Kidney (tissue), 13 donors: ENCODE measurements at regions not wholly inside any gene's neighbourhood (a gene's known extent, or its start where the extent isn't known, plus 50 kb on each side); places are given as distances from the start of the nearest gene placed in this dataset.

ENCODE experiments used
- DNase-seq, 5 donors: peaks; one replicate each; pipeline ENCODE4 v3.0.0-alpha.2; 2013 to 2020
- FAIRE-seq: peaks from 2 replicates; lab custom pipeline; 2012; peaks lifted over from hg19 to GRCh38; lab: Jason Lieb, UNC
- H3K27ac ChIP-seq, 2 donors: one replicate each; pipeline ENCODE4 v1.7.0; 2013; ENCODE audit warnings: low read depth in 2 of 2, low read length in 2 of 2, inconsistent platforms in 1 of 2
- H3K27me3 ChIP-seq: one replicate; pipeline ENCODE4 v1.7.1; 2013; ENCODE audit warnings: low read length, inconsistent platforms; ENCODE audit not compliant: control insufficient read depth, insufficient read depth
- H3K36me3 ChIP-seq, 3 donors: one replicate each; pipeline versions ENCODE4 v1.7.0 to v1.7.1; 2013; ENCODE audit warnings: low read length in 3 of 3, control low read depth in 1 of 3, inconsistent platforms in 1 of 3; ENCODE audit not compliant: insufficient read depth in 3 of 3, control insufficient read depth in 2 of 3
- H3K4me1 ChIP-seq, 3 donors: one replicate each; pipeline versions ENCODE4 v1.7.0 to v1.7.1; 2013; ENCODE audit warnings: low read length in 3 of 3, inconsistent platforms in 1 of 3, low read depth in 1 of 3; ENCODE audit not compliant: control insufficient read depth in 2 of 3, insufficient read depth in 2 of 3
- H3K4me3 ChIP-seq, 3 donors: one replicate each; pipeline versions ENCODE4 v1.7.0 to v1.8.1; 2013; ENCODE audit warnings: low read length in 3 of 3, control low read depth in 1 of 3, inconsistent platforms in 1 of 3
- H3K9ac ChIP-seq, 3 donors: one replicate each; pipeline versions ENCODE4 v1.7.0 to v1.7.1; 2013; ENCODE audit warnings: low read length in 3 of 3, control low read depth in 1 of 3, inconsistent platforms in 1 of 3
- H3K9me3 ChIP-seq, 3 donors: one replicate each; pipeline versions ENCODE4 v1.7.0 to v1.7.1; 2013; ENCODE audit warnings: low read length in 3 of 3, control low read depth in 1 of 3, inconsistent platforms in 1 of 3; ENCODE audit not compliant: control insufficient read depth in 2 of 3, insufficient read depth in 1 of 3
- intact Hi-C: fragments of 100-400 bp; cut with DNase I; formaldehyde crosslinking; loops from one replicate; pipeline ENCODE4 v1.11.1; 2022
- TF ChIP-seq, protein P1 (sequence below): IDR thresholded peaks from 3 replicates; pipeline ENCODE4 v1.5.1; 2012; ENCODE audit warnings: mild to moderate bottlenecking, moderate library complexity, borderline replicate concordance; ENCODE audit not compliant: insufficient read depth; ENCODE audit errors: extremely low read depth
- donor health status: control.
- donor health status: control.
- donor health status: control.
- donor health status: control.
- donor health status: control.
- donor health status: DM: yes; HTN: yes; CAD: no.
- donor health status: Normal renal cell carcinoma (clear cell type).

GRCh38 chr6:82744286-82745015 lies 321.2 kb downstream of the UBE3D start:
- H3K9ac ChIP-seq: no peak overlapping the region
- H3K4me1 ChIP-seq: no peaks in the 10 kb centered on the region
- intact Hi-C loops: no loop called here
- no peaks in the 10 kb centered on the region for H3K27me3 ChIP-seq
- FAIRE-seq (no peak), DNase-seq (no peak)
- H3K9me3 ChIP-seq: no peaks in the 10 kb centered on the region
- H3K36me3 ChIP-seq: no peaks in the 10 kb centered on the region
- no peak overlapping the region for H3K27ac ChIP-seq
- TF ChIP-seq, protein P1, sequence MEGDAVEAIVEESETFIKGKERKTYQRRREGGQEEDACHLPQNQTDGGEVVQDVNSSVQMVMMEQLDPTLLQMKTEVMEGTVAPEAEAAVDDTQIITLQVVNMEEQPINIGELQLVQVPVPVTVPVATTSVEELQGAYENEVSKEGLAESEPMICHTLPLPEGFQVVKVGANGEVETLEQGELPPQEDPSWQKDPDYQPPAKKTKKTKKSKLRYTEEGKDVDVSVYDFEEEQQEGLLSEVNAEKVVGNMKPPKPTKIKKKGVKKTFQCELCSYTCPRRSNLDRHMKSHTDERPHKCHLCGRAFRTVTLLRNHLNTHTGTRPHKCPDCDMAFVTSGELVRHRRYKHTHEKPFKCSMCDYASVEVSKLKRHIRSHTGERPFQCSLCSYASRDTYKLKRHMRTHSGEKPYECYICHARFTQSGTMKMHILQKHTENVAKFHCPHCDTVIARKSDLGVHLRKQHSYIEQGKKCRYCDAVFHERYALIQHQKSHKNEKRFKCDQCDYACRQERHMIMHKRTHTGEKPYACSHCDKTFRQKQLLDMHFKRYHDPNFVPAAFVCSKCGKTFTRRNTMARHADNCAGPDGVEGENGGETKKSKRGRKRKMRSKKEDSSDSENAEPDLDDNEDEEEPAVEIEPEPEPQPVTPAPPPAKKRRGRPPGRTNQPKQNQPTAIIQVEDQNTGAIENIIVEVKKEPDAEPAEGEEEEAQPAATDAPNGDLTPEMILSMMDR: no peak
- H3K4me3 ChIP-seq: no peak overlapping the region

DNA sequence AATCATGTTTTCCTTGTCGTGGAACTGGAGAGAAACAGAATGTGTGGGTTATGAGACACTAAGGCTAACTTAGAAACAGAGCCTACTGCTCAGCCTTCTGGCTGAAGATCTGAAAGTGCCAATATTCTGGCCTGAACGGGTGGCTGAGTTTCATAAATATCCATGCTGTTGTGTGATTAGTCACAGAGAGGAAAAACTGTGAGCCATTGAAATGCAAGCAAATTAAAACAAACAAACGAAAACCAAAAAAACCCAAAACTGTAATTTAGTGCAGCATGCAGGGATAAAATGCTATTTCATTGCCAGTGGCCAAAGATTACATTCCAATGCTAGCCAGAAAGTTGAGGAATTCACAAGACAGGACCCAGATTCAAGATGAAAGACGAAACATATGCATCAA lies 315.1 kb downstream of the UBE3D start:
- H3K9ac ChIP-seq: no peak overlapping the region
- FAIRE-seq: no peak
- intact Hi-C loops: no loop called here

DNA sequence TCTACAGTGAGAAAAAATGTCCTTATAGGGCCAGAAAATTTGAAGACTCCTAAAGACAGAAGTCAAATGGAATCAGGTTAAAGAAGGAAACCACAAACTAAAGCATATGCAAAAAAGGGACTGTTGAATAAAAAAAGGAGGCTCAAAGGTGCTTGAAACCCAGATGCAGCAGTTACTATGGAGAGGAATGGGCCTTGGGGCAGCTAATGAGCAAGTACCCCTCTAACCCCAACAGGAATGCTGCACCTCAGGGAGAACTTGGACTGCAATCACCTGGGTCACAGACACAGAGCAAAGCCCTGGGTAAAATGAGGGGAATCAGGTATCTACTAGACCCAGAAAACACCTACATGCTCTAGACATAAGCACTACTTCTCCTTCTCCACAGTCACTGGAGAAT lies 313.9 kb downstream of the UBE3D start:
- no peak overlapping the region for H3K27ac ChIP-seq
- intact Hi-C loops: no loop called here
- no peak overlapping the region for H3K4me3 ChIP-seq
- no peaks in the 10 kb centered on the region for H3K27me3 ChIP-seq
- H3K36me3 ChIP-seq: no peaks in the 10 kb centered on the region
- TF ChIP-seq, protein P1: no peak
- H3K9ac ChIP-seq: no peak overlapping the region
- no peaks in the 10 kb centered on the region for H3K9me3 ChIP-seq
- H3K4me1 ChIP-seq: no peaks in the 10 kb centered on the region
- FAIRE-seq (no peak), DNase-seq (no peak)

More for the DNA sequence above, 315.1 kb downstream of the UBE3D start:
- Histone ChIP-seq H3K9me3 (no peaks in the 10 kb centered on the region), H3K27ac (no peak overlapping the region), H3K4me1 (no peaks in the 10 kb centered on the region), H3K27me3 (no peaks in the 10 kb centered on the region), H3K36me3 (no peaks in the 10 kb centered on the region), H3K4me3 (no peak overlapping the region)
- TF ChIP-seq, protein P1: no peak
- DNase-seq: no peak
